ENCODE measurements at regions not wholly inside any gene's neighbourhood (a gene's known extent, or its start where the extent isn't known, plus 50 kb on each side); places are given as distances from the start of the nearest gene placed in this dataset.
"Not testable (repeated sequence)": the region's sequence is repeated elsewhere in the genome, so short reads cannot be mapped to it uniquely, and the experiment has no call there.

GRCh38 chr20:48461091-48461734 is 366.6 kb downstream of the PREX1 start:
- no peak for DNase-seq

- no peak for DNase-seq
Measured at GRCh38 chr20:48460681-48461080, 367.1 kb downstream of the PREX1 start.

GRCh38 chr20:48459722-48460395 is 367.9 kb downstream of the PREX1 start:
- peak; percentile 1 for DNase-seq

- no peak for DNase-seq
Measured at GRCh38 chr20:48458601-48459385, 369.0 kb downstream of the PREX1 start.

- no peak for DNase-seq
Measured at GRCh38 chr20:48458003-48458377, 369.8 kb downstream of the PREX1 start.

GRCh38 chr20:48457193-48458002 is 370.4 kb downstream of the PREX1 start:
- DNase-seq = peak; percentile 6

- DNase-seq = peak; percentile 24
Measured at GRCh38 chr20:48456366-48457192, 371.2 kb downstream of the PREX1 start.

GRCh38 chr20:48455651-48456365 is 372.0 kb downstream of the PREX1 start:
- peak; percentile 79 for DNase-seq

- no peak for DNase-seq
Measured at GRCh38 chr20:48454671-48455490, 372.9 kb downstream of the PREX1 start.

GRCh38 chr20:48453477-48454093 is 374.2 kb downstream of the PREX1 start:
- DNase-seq = no peak

- no peak for DNase-seq
Measured at GRCh38 chr20:48451401-48451800, 376.4 kb downstream of the PREX1 start.

GRCh38 chr20:48448666-48449600 is 378.9 kb downstream of the PREX1 start:
- no peak for DNase-seq

GRCh38 chr20:48447456-48447855 is 380.3 kb downstream of the PREX1 start:
- no peak for DNase-seq

GRCh38 chr20:48445827-48446226 is 382.0 kb downstream of the PREX1 start:
- DNase-seq = no peak

- no peak for DNase-seq
Measured at GRCh38 chr20:48444249-48444648, 383.6 kb downstream of the PREX1 start.

GRCh38 chr20:48440916-48441315 is 386.9 kb downstream of the PREX1 start:
- no peak for DNase-seq

- not testable (repeated sequence) for DNase-seq
Measured at GRCh38 chr20:48440261-48440660, 387.5 kb downstream of the PREX1 start.

GRCh38 chr20:48437146-48437545 is 390.7 kb downstream of the PREX1 start:
- no peak for DNase-seq

- DNase-seq = not testable (repeated sequence)
Measured at GRCh38 chr20:48436609-48437008, 391.2 kb downstream of the PREX1 start.
